ENCODE measurements at regions not wholly inside any gene's neighbourhood (a gene's known extent, or its start where the extent isn't known, plus 50 kb on each side); places are given as distances from the start of the nearest gene placed in this dataset.
A peak's percentile ranks its signal among the peaks of the same experiment; 100 is the strongest.

DNA sequence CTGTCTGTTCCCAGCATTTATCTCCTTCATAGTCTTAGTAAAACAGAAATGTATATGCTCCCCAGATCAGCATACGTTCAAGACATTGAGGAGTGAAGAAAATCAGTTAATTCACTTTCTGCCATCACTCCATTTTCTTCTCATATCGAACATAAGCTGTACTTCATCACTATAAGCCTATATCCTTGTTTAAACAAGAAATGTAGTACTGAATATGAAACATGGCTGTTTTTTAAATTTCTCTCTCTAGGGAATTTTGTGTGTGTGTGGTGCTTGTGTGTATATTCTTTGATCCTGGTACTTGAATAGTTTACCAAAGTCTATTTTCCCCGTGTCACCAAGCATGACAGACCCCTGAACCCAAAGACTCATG is 107.1 kb downstream of the HFE start:
- no peak for DNase-seq
- H3K27ac ChIP-seq (ENCODE audit: low read depth, low read length), result no peak overlapping the region

DNA sequence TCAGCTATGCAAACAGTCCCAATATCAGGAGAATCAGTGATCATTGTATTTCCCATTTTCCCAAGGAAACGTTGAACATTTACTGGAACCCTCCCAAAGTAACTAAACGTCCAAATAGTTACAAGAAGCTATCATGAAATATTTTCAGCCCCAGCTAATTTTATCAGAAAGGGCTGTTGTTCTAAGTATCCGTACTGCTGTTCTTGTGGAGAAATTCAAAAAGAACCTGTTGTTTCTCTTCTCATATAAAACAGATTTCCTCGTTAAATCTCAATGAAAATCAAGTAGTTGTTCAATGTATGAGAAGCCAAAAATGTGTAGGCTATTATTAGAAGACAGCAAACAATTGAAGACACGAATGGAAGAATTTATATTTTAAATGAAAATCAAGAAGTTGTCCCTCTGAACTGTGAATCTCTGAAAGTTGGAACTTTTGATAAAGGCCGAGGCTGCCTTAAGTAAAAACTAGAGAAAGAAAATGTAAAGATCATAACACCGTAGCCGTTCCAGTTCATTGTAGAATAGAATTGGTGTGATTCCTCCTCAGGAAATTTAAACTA is 107.7 kb downstream of the HFE start:
- H4K91ac ChIP-seq (ENCODE audit: low read depth, low read length), result no peak overlapping the region
- no peak overlapping the region for H3K23ac ChIP-seq (ENCODE audit: low read length)
- no peak overlapping the region for H2AK5ac ChIP-seq (ENCODE audit: low read length)
- H3K4me2 ChIP-seq (ENCODE audit: low read length), result peak overlapping the region; percentile 76
- no peak overlapping the region for H3K4ac ChIP-seq (ENCODE audit: low read depth, low read length)
- peaks cover 8% of the 10 kb centered on the region for H3K79me2 ChIP-seq (ENCODE audit: control insufficient read depth, insufficient read depth, low read length, poor library complexity)
- H2BK120ac ChIP-seq (ENCODE audit: insufficient read depth, low read length, poor library complexity), result no peak overlapping the region
- no peaks in the 10 kb centered on the region for H3K27me3 ChIP-seq (ENCODE audit: insufficient read depth, low read length)
- H3K14ac ChIP-seq (ENCODE audit: low read length), result no peak overlapping the region
- no peaks in the 10 kb centered on the region for H3K4me1 ChIP-seq (ENCODE audit: control insufficient read depth in 1 of 2, insufficient read depth in 2 of 2, low read length in 2 of 2)
- no CpG with 5 or more reads among the region's 8 CpGs for WGBS (ENCODE audit: extremely low coverage, insufficient coverage, insufficient read length)
- no peak overlapping the region for H2BK5ac ChIP-seq (ENCODE audit: low read depth, low read length, poor library complexity)
- H2BK12ac ChIP-seq (ENCODE audit: low read length), result no peak overlapping the region
- DNase-seq, result no peak
- no peak overlapping the region for H3K27ac ChIP-seq (ENCODE audit: low read depth, low read length)
- peaks cover 19% of the 10 kb centered on the region for H3K79me1 ChIP-seq (ENCODE audit: low read length)
- H3K36me3 ChIP-seq (ENCODE audit: control insufficient read depth in 1 of 2, insufficient read depth in 2 of 2, low read length in 2 of 2), result no peaks in the 10 kb centered on the region
- no peak overlapping the region for H2AFZ ChIP-seq (ENCODE audit: insufficient read depth, low read length, poor library complexity)
- no peaks in the 10 kb centered on the region for H3K9me3 ChIP-seq (ENCODE audit: insufficient read depth, low read depth, low read length)
- no peak overlapping the region for H3K4me3 ChIP-seq (ENCODE audit: low read depth, low read length)
- H3K9ac ChIP-seq (ENCODE audit: low read length), result no peak overlapping the region
- H3K18ac ChIP-seq (ENCODE audit: low read length), result no peak overlapping the region
- H4K12ac ChIP-seq (ENCODE audit: low read depth, low read length), result no peak overlapping the region
- H4K8ac ChIP-seq (ENCODE audit: low read depth, low read length), result no peak overlapping the region

More for the DNA sequence above, 107.1 kb downstream of the HFE start:
- Histone ChIP-seq H3K27me3 (ENCODE audit: insufficient read depth, low read length) (no peaks in the 10 kb centered on the region), H3K4me2 (ENCODE audit: low read length) (no peak overlapping the region), H2AK5ac (ENCODE audit: low read length) (no peak overlapping the region), H4K12ac (ENCODE audit: low read depth, low read length) (no peak overlapping the region), H4K8ac (ENCODE audit: low read depth, low read length) (no peak overlapping the region), H3K79me1 (ENCODE audit: low read length) (peaks cover 18% of the 10 kb centered on the region), H2BK120ac (ENCODE audit: insufficient read depth, low read length, poor library complexity) (no peak overlapping the region), H3K4ac (ENCODE audit: low read depth, low read length) (no peak overlapping the region), H2BK12ac (ENCODE audit: low read length) (no peak overlapping the region), H3K79me2 (ENCODE audit: control insufficient read depth, insufficient read depth, low read length, poor library complexity) (peaks cover 8% of the 10 kb centered on the region), H3K9me3 (ENCODE audit: insufficient read depth, low read depth, low read length) (no peaks in the 10 kb centered on the region), H3K18ac (ENCODE audit: low read length) (no peak overlapping the region), H4K91ac (ENCODE audit: low read depth, low read length) (no peak overlapping the region), H3K36me3 (ENCODE audit: control insufficient read depth in 1 of 2, insufficient read depth in 2 of 2, low read length in 2 of 2) (no peaks in the 10 kb centered on the region), H2BK5ac (ENCODE audit: low read depth, low read length, poor library complexity) (no peak overlapping the region), H3K23ac (ENCODE audit: low read length) (no peak overlapping the region), H3K4me1 (ENCODE audit: control insufficient read depth in 1 of 2, insufficient read depth in 2 of 2, low read length in 2 of 2) (no peaks in the 10 kb centered on the region), H3K14ac (ENCODE audit: low read length) (no peak overlapping the region), H2AFZ (ENCODE audit: insufficient read depth, low read length, poor library complexity) (no peak overlapping the region), H3K4me3 (ENCODE audit: low read depth, low read length) (no peak overlapping the region), H3K9ac (ENCODE audit: low read length) (no peak overlapping the region)
- no CpG with 5 or more reads among the region's 3 CpGs for WGBS (ENCODE audit: extremely low coverage, insufficient coverage, insufficient read length)

DNA sequence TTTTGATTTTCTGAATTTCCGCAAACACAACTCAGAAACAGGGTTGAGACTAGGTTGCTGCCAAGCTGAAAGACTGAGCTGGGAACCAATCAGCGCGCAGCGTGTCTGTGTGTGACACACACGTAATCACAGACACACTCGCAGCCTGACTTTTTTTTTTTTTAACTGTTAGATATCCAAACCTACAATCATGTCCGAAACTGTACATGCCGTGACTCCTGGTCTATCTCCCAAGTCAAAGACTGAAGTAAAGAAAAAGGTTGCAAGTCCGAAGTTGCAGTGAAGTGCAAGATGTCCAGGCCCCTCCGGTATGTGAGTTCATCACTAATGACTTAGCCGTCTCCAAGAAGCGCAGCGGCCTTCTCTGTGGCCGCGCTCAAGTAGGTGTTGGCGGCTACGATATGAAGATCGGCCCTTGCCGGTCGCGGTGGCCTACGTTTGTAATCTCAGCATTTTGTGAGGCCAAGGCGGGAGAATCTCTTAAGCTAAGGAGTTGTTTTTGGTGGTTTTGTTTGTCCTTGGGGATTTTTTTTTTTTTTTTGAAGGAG is 108.2 kb downstream of the HFE start:
- Histone ChIP-seq H2BK120ac (ENCODE audit: insufficient read depth, low read length, poor library complexity) (no peak overlapping the region), H4K91ac (ENCODE audit: low read depth, low read length) (peak overlapping the region; percentile 2), H3K9ac (ENCODE audit: low read length) (peak overlapping the region; percentile 10), H4K8ac (ENCODE audit: low read depth, low read length) (peak overlapping the region; percentile 13), H3K79me2 (ENCODE audit: control insufficient read depth, insufficient read depth, low read length, poor library complexity) (peaks cover 8% of the 10 kb centered on the region), H4K12ac (ENCODE audit: low read depth, low read length) (no peak overlapping the region), H2AK5ac (ENCODE audit: low read length) (no peak overlapping the region), H3K9me3 (ENCODE audit: insufficient read depth, low read depth, low read length) (no peaks in the 10 kb centered on the region), H3K18ac (ENCODE audit: low read length) (no peak overlapping the region), H2AFZ (ENCODE audit: insufficient read depth, low read length, poor library complexity) (no peak overlapping the region), H3K4me3 (ENCODE audit: low read depth, low read length) (peak overlapping the region; percentile 58), H3K23ac (ENCODE audit: low read length) (no peak overlapping the region), H3K27me3 (ENCODE audit: insufficient read depth, low read length) (no peaks in the 10 kb centered on the region), H2BK12ac (ENCODE audit: low read length) (no peak overlapping the region), H3K4ac (ENCODE audit: low read depth, low read length) (no peak overlapping the region), H3K27ac (ENCODE audit: low read depth, low read length) (peak overlapping the region; percentile 60), H3K79me1 (ENCODE audit: low read length) (peaks cover 19% of the 10 kb centered on the region), H2BK5ac (ENCODE audit: low read depth, low read length, poor library complexity) (peak overlapping the region; percentile 32), H3K4me1 (ENCODE audit: control insufficient read depth in 1 of 2, insufficient read depth in 2 of 2, low read length in 2 of 2) (no peaks in the 10 kb centered on the region), H3K14ac (ENCODE audit: low read length) (no peak overlapping the region), H3K36me3 (ENCODE audit: control insufficient read depth in 1 of 2, insufficient read depth in 2 of 2, low read length in 2 of 2) (no peaks in the 10 kb centered on the region), H3K4me2 (ENCODE audit: low read length) (peak overlapping the region; percentile 76)
- DNase-seq, result peak; percentile 91
- WGBS (ENCODE audit: extremely low coverage, insufficient coverage, insufficient read length), result no CpG with 5 or more reads among the region's 23 CpGs

- no CpG with 5 or more reads among the region's 28 CpGs for WGBS (ENCODE audit: extremely low coverage, insufficient coverage, insufficient read length)
- Histone ChIP-seq H3K4me2 (ENCODE audit: low read length) (peak overlapping the region; percentile 76), H2BK120ac (ENCODE audit: insufficient read depth, low read length, poor library complexity) (peak overlapping the region; percentile 37), H3K9me3 (ENCODE audit: insufficient read depth, low read depth, low read length) (no peaks in the 10 kb centered on the region), H3K9ac (ENCODE audit: low read length) (peak overlapping the region; percentile 57), H2AFZ (ENCODE audit: insufficient read depth, low read length, poor library complexity) (no peak overlapping the region), H4K8ac (ENCODE audit: low read depth, low read length) (peak overlapping the region; percentile 20), H3K4me1 (ENCODE audit: control insufficient read depth in 1 of 2, insufficient read depth in 2 of 2, low read length in 2 of 2) (no peaks in the 10 kb centered on the region), H3K4me3 (ENCODE audit: low read depth, low read length) (peak overlapping the region; percentile 81), H2BK12ac (ENCODE audit: low read length) (no peak overlapping the region), H3K79me1 (ENCODE audit: low read length) (peaks cover 19% of the 10 kb centered on the region), H3K27me3 (ENCODE audit: insufficient read depth, low read length) (no peaks in the 10 kb centered on the region), H3K36me3 (ENCODE audit: control insufficient read depth in 1 of 2, insufficient read depth in 2 of 2, low read length in 2 of 2) (no peaks in the 10 kb centered on the region), H4K91ac (ENCODE audit: low read depth, low read length) (peak overlapping the region; percentile 2), H2AK5ac (ENCODE audit: low read length) (no peak overlapping the region), H3K23ac (ENCODE audit: low read length) (no peak overlapping the region), H3K18ac (ENCODE audit: low read length) (peak overlapping the region; percentile 50), H4K12ac (ENCODE audit: low read depth, low read length) (peak overlapping the region; percentile 32), H3K4ac (ENCODE audit: low read depth, low read length) (peak overlapping the region; percentile 90), H3K27ac (ENCODE audit: low read depth, low read length) (peak overlapping the region; percentile 60), H2BK5ac (ENCODE audit: low read depth, low read length, poor library complexity) (peak overlapping the region; percentile 82), H3K14ac (ENCODE audit: low read length) (peak overlapping the region; percentile 45), H3K79me2 (ENCODE audit: control insufficient read depth, insufficient read depth, low read length, poor library complexity) (peaks cover 8% of the 10 kb centered on the region)
- DNase-seq, result no peak
Observed at GRCh38 chr6:26195924-26196845, 109.0 kb downstream of the HFE start.
